COLO668 (cell line): ENCODE measurements at regions not wholly inside any gene's neighbourhood (a gene's known extent, or its start where the extent isn't known, plus 50 kb on each side); places are given as distances from the start of the nearest gene placed in this dataset.

Experiments used
- DNase-seq: peaks from one replicate; lab custom pipeline; 2025; ENCODE audit not compliant: unreplicated experiment; lab: John Stamatoyannopoulos, UW

GRCh38 chr9:119429302-119429701 lies 60.1 kb upstream of the BRINP1 start:
- no peak for DNase-seq

- DNase-seq = no peak
Observed at GRCh38 chr9:119420231-119420630, 51.0 kb upstream of the BRINP1 start.
